Thyroid gland (tissue), 4 donors: ENCODE measurements at regions not wholly inside any gene's neighbourhood (a gene's known extent, or its start where the extent isn't known, plus 50 kb on each side); places are given as distances from the start of the nearest gene placed in this dataset.

ENCODE experiments used
- CTCF ChIP-seq, 6 experiments: fragments of 200-600 bp in 3 of 6; fragments of 450-650 bp in 3 of 6; sonication (generic) in 3 of 6; IDR thresholded peaks; one replicate each; pipeline ENCODE4 v1.5.1; 2016 to 2019; ENCODE audit warnings: antibody characterized with exemption in 6 of 6, mild to moderate bottlenecking in 2 of 6, inconsistent platforms in 1 of 6, moderate library complexity in 1 of 6
- POLR2A ChIP-seq, 2 donors: fragments of 450-650 bp; IDR thresholded peaks; one replicate each; pipeline ENCODE4 v1.6.1; 2017; ENCODE audit warnings: antibody characterized with exemption in 2 of 2, mild to moderate bottlenecking in 2 of 2, moderate library complexity in 1 of 2

GRCh38 chr12:59431266-59431665 is 164.6 kb upstream of the SLC16A7 start:
- no peak for TF ChIP-seq POLR2A (IDR thresholded peaks at IDR 0.05)
- no peak for TF ChIP-seq CTCF (IDR thresholded peaks at IDR 0.05)
